Fibroblast of villous mesenchyme (primary cell): ENCODE measurements at regions not wholly inside any gene's neighbourhood (a gene's known extent, or its start where the extent isn't known, plus 50 kb on each side); places are given as distances from the start of the nearest gene placed in this dataset.

ENCODE experiments used
- DNase-seq: peaks from one replicate; pipeline ENCODE4 v3.0.0-alpha.2; 2010; ENCODE audit warnings: low read depth
- H3K4me3 ChIP-seq: 2 replicates; pipeline ENCODE4 v1.5.1; 2011; ENCODE audit warnings: low read depth, mild to moderate bottlenecking, low read length
- TF ChIP-seq, protein P1 (sequence below): IDR thresholded peaks from 2 replicates; pipeline ENCODE4 v1.5.1; 2012; ENCODE audit warnings: low read depth, mild to moderate bottlenecking, low read length; ENCODE audit not compliant: insufficient read depth

DNA sequence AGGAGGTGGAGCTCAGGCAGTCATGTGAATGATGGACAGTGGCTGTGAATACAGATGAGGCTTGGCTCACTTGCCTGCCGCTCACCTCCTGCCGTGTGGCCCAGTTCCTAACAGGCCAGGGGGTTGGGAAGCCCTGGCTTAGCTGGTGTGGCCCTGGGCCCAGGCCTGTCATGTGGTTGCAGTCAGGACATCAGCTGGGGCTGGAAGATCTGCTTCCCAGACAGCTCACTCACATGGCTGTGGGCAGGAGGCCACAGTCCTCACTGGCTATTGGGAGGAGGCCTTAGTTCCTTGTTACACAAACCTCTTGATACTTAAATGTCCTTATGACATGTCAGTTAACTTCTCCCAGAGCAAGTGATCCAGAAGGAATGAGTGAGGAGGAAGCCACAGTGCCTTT lies 138.8 kb upstream of the CSF3R start:
- TF ChIP-seq, protein P1, sequence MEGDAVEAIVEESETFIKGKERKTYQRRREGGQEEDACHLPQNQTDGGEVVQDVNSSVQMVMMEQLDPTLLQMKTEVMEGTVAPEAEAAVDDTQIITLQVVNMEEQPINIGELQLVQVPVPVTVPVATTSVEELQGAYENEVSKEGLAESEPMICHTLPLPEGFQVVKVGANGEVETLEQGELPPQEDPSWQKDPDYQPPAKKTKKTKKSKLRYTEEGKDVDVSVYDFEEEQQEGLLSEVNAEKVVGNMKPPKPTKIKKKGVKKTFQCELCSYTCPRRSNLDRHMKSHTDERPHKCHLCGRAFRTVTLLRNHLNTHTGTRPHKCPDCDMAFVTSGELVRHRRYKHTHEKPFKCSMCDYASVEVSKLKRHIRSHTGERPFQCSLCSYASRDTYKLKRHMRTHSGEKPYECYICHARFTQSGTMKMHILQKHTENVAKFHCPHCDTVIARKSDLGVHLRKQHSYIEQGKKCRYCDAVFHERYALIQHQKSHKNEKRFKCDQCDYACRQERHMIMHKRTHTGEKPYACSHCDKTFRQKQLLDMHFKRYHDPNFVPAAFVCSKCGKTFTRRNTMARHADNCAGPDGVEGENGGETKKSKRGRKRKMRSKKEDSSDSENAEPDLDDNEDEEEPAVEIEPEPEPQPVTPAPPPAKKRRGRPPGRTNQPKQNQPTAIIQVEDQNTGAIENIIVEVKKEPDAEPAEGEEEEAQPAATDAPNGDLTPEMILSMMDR: no peak
- no peak overlapping the region for H3K4me3 ChIP-seq

DNA sequence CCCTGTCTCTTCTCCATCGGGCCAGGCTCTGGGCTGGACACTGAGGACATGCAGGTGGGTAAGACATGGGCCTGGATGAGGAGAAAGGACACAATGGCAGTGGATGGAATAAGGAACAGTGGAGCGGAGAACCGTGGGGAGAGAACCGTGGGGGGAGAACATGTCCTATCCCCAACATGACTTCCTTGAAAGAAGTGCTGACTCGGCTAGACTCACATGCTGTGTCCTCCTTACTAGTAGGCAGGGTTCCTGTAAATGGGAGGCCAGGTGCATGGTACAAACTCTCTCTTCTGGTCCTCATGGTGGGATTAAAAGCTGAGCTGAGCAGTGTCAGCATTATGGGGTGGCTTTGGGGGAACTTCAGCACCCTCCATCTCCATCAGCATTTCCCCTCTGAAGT lies 137.4 kb upstream of the CSF3R start:
- TF ChIP-seq, protein P1: no peak
- H3K4me3 ChIP-seq: no peak overlapping the region
- no peak for DNase-seq

More for the DNA sequence above, 138.8 kb upstream of the CSF3R start:
- no peak for DNase-seq

DNA sequence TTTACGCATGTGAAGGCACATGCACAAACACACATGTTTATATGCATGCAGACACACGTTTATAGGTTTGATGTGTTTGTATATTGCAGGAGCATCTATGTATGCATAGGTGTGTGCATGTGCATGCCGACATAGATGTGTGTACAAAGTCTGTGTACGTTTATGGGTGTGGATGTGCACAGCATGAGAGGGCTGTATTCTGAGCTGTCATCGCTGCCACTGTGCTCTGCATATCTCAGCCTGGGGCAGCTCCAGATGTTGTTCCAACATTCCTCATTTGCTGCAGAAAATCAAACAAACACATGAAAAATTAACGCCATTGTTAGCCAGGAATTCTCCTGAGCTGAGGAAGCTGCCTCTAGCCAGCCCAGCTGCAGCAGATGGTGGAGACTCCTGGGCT lies 132.3 kb upstream of the CSF3R start:
- TF ChIP-seq, protein P1: no peak
- no peak for DNase-seq
- H3K4me3 ChIP-seq: no peak overlapping the region

DNA sequence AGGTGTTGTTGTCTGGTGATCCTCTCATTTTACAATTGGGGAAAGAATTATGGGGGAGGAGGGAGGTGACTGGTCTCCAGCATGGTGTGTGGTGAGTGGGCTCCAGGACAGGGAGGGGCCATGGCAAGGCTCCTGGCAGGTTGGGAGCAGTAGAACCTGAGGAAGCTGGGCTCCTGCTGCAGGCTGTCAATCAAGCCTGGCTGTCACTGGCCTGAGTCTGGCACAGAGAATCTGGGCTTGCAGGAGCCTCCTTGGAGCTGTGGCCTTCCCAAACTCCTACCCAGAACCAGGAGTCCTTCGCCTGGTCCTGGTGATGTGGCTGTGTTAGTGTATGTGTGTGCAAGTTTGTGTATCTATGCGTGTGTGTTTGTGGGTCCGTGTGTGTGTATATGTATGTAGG lies 131.9 kb upstream of the CSF3R start:
- no peak overlapping the region for H3K4me3 ChIP-seq
- TF ChIP-seq, protein P1: no peak
- no peak for DNase-seq

DNA sequence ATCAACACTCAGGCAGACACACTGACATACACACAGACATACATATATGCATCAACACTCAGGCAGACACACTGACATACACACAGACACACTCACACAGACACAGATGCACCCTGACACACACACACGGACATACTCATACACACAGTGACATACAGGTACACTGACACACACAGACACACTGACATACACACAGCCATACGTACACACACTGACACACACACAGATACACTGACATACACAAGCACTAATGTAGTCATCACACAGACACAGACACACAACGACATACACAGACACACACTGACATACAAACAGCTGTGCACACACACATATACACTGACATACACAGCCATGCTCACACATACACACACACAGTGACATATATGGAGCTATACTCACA lies 131.0 kb upstream of the CSF3R start:
- no peak overlapping the region for H3K4me3 ChIP-seq
- no peak for DNase-seq

DNA sequence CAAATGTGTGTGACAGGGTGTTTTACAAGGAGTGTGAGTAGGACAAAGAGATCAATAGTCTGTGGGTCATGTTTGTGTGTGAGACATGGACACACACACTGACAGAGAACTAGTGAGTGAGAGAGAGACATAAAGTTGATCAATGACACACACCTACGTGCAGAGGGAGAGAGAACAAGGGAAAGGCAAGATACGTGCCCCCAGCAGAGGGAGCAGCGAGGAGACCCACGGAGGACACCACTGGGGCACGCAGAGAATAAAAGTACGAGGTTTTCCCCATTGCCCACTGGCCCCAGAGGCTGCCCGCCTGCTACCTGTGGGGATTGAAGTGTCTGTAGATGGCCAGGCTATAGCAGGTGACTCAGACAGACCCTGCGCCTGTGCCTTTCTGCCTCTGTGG lies 130.2 kb upstream of the CSF3R start:
- H3K4me3 ChIP-seq: no peak overlapping the region
- DNase-seq: no peak
- TF ChIP-seq, protein P1: no peak

More for the DNA sequence above, 131.0 kb upstream of the CSF3R start:
- TF ChIP-seq, protein P1: no peak

DNA sequence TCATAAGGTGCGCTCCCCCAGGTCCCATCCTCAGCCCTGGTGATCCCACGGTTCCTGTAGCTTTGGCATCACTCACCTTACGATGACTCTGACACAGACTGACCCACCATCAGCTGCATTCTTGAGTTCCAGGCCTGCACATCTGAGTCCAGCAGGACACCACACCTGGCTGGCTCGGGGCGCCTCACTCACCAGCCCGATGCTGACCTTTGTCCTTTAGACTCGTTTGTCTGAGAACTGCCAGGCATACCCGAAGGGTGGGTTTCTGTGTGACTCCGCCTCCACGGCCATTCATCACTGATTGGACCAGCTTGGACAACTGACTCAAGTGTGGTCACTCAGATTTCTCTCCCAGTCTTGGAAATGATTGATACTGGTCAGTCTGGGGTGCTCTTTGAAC lies 129.4 kb upstream of the CSF3R start:
- H3K4me3 ChIP-seq: no peak overlapping the region
- DNase-seq: no peak
- TF ChIP-seq, protein P1: no peak
